NCI-H187 (cell line): ENCODE measurements at regions not wholly inside any gene's neighbourhood (a gene's known extent, or its start where the extent isn't known, plus 50 kb on each side); places are given as distances from the start of the nearest gene placed in this dataset.

Experiments used
- DNase-seq, 2 experiments: peaks; one replicate each; lab custom pipeline; 2025; lab: John Stamatoyannopoulos, UW

DNA sequence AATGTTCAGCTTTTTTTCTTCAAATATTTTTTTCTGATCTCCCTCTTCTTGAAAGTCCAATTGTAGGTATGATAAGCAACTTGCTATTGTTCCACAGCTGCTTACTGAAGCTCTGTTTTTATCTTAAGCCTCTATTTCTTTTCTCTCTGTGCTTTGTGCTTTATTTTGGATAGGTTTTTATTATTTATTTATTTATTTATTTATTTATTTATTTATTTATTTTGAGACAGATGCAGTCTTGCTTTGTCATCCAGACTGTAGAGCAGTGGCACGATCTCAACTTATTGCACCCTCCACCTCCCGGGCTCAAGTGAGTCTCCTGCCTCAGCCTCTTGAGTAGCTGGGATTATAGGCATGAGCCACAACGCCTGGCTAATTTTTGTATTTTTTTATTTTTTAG is 199.4 kb downstream of the KLF12 start:
- no peak for DNase-seq

DNA sequence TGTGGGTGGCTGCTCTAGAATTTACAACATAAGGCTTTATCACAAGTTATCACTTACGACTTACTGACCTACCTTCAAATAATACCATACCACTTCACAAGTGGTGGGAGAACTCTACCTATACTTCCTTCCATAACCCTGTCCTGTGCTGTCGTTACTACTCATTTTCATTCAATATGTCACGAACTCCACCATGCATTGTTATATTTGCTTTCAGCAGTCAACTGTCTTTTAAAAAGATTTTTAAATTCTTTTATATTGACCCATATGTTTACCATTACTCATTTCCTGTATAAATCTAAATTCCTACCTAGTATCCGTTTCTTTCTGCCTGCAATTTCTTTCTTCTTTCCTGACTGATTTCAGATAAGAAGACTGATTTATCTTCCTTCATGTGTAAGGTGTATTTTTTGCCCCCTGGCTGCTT is 200.0 kb downstream of the KLF12 start:
- no peak for DNase-seq

DNA sequence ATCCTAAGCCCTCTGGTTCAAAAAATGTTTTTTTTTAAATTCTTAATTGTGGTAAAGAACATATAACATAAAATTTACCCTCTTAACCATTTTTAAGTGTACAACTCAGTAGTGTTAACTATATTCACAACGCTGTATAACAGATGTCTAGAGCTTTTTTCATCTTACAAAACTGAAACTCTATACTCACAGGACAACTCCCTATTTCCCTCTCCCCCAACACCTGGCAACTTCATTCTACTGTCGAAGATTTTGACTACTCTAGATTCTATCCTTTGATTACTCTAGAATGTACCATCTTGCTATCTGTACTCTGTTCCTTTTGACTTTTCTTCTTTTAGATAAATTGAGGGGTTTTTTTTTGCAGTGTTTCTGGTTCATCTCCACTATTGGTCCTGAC is 200.4 kb downstream of the KLF12 start:
- no peak for DNase-seq

DNA sequence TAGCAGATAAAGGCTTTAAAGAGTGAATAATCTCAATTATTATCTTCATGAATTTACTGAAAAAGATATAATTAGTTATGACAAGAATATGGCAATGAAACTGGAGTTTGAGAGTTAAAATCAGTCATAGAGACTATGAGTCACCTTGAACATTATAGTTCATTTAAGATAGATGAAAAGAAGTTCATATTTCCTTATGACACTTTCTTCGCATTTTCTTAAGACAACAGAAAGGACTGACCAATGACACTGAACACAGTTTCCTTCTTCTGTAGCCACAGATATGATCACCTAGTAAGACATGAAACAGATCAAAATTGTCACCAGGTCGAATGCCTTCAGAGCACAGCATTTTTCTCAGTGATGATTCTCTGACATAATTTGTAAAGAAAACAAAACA is 202.1 kb downstream of the KLF12 start:
- DNase-seq, result no peak

DNA sequence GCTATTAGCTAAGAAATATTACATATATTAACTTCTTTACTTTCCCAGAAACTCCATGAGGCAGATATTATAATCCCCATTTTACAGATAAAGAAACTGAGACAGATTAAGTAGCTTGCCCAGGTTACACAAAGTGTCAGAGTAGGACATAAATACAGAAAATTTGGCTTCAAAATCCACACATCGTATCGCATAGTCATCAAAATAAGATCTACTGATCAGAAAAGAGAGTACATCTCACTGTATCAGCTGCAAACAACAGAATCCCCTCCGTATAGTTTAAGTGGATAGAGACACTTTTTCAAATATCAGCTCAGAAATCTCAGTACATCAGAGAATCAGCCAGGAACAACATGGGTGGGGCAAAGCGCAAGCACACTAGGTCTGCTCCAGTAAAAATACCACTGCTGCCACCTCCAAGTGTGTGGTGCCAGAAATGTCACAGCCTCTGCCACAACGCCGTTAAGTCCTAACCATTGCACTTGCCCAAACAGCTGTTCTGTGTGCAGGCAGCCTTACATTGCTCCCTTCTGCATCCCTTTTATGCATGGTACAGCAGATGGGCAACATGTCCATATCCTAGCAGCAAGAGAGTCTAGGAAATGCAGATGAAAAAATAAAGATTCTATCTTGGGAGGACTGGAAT is 204.8 kb downstream of the KLF12 start:
- DNase-seq, result no peak

DNA sequence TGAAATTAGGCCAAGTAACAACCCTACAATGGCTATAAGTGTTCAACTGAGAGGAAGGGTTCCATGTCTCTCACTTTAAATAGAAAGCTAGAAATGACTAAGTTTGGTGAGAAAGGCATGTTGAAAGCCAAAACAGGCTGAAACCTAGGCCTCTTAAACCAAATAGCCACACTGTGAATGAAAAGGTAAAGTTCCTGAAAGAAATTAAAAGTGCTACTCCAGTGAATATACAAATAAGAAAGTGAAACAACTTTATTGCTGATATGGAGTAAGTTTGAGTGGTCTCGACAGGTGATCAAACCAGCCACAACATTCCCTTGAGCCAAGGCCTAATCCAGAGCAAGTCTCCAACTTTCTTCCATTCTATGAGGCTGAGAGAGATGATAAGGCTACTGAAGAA is 209.6 kb downstream of the KLF12 start:
- no peak for DNase-seq

DNA sequence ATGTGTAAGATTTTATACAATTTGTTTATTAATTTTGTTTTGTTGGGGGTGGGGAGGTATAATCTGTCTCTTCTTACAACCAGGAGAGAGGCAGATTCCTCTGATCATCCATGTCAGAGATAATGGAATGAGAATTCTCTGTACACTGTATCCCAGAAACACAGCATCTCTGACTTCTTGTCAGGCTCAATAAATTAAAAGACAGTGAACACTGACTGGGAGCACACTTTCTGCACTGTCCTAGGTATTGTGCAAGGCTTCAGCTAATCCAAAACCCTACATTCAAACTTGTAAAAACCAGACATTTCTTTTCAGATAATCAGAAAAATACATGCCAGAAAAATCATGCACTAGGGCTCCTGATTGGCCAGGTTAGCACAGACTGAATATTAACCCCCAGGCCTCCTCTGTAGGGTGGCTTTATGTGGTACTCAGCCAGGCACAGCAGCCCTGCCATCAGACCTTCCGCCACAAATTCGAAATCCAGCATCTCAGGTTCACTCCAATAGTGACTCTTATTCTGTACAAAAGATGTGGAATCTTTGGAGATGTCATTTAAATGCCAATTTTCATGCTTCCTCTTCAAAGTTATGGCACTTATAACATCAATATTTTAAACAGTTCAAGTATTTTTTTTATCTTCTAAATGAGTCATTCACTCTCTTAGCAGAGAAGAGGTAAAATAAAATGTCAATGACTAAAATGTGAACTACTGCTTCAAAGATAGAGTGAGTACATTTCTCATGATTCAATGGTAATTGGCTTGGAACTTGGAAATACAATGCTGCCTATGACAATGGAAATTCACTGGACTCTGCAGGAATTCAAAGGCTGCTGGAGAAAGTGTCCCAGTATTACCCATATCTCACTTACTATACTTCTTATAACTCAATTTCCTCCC is 211.5 kb downstream of the KLF12 start:
- DNase-seq, result no peak

DNA sequence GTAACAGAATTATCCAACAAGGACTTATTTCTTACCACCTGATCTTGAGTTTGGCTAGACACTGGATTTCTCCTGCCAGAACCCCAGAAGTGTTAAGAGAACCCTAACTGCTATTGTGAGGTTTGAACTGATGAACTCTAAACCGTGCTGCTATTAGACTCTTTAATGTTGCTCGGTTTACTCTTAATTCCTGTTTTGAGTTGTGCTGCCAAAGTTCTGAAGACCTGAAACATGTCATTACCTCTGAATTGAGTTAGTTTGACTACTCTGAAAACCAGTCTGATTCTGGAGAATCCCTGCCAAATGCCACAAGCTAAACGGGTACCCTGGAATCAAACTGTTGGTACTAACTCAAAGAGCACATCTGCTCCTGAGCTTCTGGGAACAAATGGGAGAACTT is 215.5 kb downstream of the KLF12 start:
- DNase-seq, result no peak

DNA sequence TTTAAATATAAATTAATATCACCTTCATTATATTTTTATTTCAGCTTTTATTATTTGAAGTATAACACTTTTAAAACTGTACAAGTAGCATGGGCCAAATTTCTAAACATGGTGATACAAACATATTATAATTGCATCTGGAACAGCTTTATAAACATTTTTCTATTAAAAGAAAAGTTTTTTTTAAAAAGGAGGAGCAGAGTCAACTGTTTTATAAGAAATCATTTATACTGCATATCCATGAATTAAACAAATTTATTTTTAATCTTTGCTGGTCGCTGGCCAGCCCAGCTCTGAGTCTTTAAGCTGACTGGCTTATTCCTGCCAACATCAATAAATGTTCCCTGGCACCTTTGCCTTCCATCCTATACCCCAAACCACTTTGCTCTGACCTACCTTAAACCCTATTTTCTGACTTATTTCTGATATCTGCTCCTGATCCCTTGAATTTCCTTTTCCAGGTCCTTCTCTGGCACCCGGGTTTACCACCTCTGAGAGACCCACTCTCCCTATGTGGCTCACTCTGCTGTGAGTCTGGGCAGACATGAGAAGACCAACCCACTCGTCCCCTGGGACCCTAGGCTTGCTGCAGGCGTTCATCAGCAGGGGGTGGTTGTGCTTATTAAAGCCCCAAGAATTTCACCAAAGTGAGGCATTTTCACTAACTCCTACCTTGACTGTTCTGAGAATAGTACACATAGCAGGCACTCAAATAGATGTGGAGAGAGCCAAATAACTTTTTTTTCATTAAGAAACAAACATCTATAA is 220.3 kb downstream of the KLF12 start:
- DNase-seq, result no peak

DNA sequence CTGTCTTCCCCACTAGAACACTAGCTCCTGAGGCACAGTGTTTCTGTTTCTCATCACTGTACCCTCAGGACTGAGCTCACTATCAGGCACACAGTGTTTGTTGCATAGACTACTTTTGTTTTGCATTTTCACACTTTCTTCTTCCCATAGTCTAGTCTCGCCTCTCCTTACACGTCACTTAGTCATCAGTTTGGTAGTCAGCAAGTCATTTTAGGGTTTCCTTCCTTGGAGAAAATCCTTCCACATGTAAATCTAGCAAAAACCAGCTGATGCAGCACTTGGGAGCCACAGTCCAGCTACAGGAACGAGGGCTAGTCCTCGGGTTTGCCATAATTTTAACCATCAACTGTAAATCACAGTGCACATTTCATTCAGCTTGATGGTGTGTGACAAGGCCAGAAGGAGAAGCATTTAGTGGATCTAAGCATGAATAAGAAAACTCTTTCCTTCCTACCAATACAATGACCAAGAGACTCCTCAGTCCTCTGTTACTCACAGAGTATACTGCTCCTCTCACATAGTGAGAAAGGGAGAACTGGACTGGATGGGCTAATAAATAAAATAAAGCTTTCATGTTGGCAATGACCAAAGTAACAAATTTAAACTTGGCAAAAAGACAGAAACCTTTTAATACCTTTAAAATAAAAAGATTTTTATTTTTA is 221.0 kb downstream of the KLF12 start:
- DNase-seq, result no peak

DNA sequence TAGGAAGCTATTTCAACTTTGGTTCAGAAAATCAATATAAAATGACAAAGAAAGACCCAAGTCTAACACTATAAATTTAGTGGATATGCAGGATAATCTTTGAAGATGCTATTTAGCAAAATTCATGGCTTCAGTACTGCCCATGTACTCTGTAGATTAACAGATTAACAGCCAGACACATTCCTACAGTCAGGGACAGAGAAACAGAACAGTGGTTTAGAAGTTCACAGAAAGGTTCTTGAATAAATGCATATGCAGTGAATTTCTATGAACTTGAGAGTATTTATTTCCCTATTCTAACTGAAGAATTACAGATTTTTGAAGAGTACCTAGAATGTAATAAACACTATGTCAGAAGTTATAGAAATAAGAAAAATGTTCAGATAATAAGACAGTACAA is 222.8 kb downstream of the KLF12 start:
- no peak for DNase-seq

DNA sequence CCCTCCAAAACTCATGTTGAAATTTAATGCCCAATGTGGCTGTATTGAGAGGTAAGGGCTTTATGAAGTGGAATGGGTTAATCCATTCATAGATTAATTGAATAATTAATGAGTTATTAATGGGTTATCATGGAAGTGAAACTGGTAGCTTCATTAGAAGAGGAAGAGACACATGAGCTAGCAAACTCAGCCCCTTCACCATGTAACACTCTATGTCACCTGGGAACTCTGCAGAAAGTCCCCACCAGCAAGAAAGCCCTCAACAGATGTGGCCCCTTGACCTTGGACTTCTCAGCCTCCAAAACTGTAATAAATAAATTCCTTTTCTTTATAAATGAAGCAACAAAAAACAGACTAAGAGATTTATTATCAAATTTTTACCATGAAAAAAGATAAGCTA is 223.5 kb downstream of the KLF12 start:
- DNase-seq, result no peak

DNA sequence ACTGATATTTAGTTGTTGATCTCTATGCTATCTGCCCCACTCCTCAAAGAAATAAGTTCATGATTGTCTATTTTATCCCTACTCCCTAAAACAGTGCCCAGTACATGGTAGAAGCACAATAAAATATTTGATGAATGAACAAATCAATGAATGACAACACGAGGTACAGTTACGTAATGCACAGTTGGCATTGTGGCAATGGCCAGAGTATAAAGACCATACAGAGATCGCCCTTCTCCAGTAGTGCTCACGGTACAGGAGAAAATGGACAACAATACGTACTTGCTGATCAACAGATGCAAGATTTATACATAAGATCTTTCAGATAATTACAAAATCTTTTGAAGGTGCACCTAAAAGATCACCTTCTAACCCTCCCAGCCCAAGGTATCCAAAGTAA is 225.4 kb downstream of the KLF12 start:
- DNase-seq, result no peak

DNA sequence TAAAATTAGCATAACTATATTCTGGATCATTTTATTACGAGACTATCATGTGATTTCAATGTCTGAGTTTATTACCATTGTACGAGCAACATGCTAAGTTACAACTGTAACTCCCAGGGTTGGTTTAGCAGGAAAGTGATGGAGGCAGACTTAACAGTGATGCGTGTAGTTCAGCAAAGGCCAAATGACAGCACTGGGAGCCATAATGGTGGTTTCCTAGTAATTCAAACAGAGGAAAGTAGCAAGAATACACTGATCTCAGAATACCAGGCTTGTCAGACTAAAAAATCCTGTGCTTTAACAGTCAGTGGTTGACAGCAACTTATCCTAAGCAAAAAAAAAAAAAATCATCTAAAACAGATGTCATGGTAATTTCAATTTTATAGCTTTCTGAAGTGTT is 229.6 kb downstream of the KLF12 start:
- no peak for DNase-seq

DNA sequence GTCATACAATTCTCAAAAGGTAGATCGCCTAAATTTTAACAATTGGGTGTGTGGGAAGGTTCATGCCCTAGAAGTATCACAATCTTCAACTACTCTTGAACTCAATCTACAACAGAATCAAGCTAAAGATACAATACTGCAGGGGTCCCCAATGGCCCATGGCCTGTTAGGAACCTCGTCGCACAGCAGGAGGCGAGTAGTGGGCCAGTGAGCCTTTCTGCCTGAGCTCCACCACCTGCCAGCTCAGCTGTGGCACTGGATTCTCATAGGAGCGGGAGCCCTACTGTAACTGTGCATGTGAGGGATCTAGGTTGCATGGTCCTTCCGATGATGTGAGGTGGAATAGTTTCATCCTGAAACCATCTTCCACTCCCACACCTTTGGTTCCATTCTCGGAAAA is 230.6 kb downstream of the KLF12 start:
- DNase-seq, result no peak

DNA sequence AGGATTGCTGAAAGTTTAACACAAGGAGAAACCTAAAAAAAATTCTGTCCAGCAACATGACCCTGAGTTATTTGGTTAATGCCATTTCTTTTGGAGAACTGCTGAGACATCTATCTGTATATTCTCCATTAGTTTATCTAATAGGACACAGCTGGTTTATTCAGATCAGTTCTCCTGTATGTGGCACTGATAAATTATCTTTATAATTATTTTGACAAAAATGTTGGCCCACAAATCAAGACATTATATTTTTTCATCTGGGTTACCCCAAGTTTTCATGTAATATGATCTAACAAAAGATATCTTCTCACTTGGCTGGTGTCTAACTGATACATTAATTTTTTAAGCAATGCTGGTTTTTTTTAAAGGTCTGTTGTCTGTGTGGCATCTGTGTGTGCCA is 231.4 kb downstream of the KLF12 start:
- no peak for DNase-seq

DNA sequence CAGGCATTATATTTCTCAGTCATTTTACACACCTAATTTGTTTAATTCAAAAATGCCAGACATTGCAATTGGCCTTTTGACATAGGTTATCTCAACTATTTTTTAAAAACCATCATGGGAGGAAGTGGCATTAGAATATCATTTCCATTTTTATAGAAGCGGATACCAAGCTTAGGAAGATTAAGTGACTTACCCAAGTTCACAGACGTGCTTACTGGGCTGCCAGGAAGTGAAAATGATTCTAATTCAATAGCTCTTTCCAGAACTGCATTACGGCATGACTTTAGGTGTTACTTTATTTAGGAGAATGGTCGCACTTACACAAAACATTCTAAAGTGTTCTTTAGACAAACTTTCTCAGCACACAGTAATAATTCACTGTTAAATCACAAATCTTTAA is 231.9 kb downstream of the KLF12 start:
- no peak for DNase-seq

DNA sequence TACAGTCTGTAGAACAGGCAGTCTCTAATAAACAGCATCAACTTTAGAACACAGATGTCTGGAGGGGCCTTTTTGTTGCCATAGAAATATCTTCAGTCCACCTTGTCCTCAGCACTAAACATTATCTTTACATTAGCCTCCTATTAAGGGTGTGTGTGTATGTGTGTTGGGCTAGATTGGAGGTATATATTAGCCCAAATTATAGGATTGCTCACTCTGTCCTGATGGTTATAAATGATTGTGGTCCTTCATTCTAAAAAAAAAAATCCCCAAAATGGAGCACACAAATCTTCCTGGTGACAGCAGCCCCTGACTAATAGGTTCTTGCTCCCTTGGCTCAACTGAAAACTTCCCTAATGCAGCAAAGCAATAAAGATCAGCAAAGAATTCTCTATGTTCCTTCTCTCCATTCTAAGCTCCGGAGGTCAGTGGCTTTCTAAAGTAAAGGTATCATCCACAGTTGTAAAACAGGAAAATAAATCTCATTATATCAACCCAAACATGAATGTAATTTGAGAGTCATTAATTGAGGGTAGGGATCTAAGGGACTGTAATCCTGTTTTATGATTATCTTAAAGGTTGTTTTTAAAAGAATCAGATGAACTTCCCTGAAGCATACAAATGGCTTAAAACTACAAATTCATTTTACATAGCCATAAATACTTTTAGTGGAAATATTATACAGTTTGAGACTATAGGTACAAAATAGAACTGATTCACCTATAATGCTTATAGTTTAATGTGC is 232.7 kb downstream of the KLF12 start:
- no peak for DNase-seq

DNA sequence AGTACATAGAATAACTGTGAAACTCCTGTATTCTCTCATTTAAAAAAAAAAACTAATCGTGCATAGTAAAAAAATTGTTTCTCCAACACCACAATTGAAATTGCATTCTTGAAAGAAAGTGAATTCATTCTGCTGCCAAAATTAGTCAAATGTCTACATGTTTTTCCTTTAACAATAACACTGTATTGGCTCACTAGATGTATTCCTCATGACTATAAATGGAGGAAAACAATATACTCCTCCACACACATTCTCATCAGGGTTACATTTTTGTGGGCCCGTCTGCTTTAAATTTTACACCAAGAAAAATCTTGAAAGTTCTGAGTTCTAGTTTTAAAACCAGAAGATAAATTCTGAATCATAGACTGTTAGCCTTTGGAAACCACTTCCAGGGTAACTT is 233.6 kb downstream of the KLF12 start:
- DNase-seq, result no peak

DNA sequence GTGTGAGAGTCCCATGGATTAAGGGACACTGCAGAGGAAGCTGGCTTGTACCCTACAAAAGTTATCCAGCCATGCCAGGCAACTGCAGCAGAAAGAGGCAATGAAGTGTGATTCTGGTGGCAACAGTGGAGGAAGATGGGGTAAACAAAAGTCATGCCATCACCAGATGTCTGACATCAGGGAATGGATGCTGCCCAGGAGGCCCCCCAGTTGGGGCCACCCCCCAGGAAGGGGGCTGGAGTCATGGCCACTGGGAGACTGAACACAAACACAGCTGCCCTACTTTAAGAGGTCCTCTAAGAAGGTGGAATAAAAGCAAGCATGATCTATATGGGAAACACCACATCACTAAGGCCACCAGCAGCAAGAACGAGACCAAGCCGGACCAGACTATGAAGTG is 235.3 kb downstream of the KLF12 start:
- DNase-seq, result no peak

DNA sequence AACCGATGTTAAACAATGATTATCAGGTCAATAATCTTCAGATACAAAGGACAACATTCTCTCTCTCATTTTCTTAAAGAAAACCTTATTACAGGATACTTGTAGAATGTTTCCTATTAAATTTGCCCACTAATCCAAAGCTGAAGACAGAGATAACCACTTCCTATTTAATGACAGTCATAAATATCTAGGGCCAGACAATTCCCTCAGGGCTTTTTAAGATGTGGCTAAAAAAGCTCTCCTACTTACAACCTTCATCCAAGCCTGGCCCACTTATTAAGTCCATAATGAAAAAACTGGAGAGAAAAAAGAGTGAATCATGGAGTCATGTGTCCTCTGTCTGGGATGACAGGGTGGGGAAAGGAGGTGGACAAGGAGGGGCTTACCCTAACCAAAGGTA is 235.9 kb downstream of the KLF12 start:
- no peak for DNase-seq
